ENCODE measurements at regions not wholly inside any gene's neighbourhood (a gene's known extent, or its start where the extent isn't known, plus 50 kb on each side); places are given as distances from the start of the nearest gene placed in this dataset.
A peak's percentile ranks its signal among the peaks of the same experiment; 100 is the strongest.

DNA sequence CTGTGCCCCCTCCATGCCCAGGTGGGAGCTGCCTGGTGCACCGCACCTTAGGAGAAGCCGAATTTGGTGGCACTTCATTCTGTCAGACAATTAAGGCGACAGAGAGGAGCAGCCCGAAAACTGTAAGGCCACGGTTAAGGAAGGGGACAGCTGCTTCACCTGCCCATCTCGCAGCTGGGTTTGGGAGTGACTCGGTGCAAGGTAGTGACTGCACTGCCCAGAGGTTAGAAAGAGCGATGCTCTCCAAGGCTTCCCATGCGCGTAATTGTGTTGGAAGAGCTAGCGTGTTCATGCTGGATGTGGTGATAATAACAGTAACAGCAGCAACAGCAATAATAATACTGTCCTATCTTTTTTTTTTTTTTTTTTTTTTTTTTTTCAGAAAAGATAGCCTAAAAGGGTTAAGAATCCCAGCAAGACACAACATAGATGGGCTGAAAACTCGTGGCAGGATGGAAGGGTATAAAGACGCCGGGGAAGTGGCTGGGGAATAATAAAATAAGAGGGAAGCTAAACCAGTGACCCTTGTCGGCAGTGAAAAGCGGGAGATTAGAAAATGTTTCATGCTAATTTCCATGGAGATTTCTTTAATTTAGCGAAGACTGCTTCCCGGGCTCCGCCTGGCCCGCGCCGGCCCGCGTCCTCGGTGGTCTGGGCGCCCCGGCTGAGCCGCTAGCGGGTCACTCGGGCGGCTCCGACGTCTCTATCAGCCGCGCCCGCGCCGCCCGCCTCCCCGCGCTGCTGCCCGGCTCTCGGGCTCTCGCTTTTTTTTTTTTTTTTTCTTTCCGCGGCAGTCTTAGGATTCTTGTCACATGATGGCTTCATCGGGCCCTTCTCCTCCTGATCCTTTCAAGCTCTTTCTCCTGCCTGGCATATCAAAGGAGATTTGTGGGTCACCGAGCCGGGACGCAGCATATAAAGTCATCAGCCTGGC is 617.1 kb downstream of the NR2F2 start:
- Histone ChIP-seq H4K91ac (ENCODE audit: low read depth, low read length, poor library complexity) (no peak overlapping the region), H3K36me3 (replicated peaks in 1 of 2; ENCODE audit: control insufficient read depth in 2 of 2, insufficient read depth in 2 of 2, low read length in 2 of 2) (no peaks in the 10 kb centered on the region), H3K23ac (ENCODE audit: low read depth, low read length, poor library complexity) (peak overlapping the region; percentile 44), H3K4ac (ENCODE audit: low read length) (no peak overlapping the region), H3K4me2 (ENCODE audit: insufficient read depth, low read length, poor library complexity, severe bottlenecking) (peak overlapping the region; percentile 66), H3K4me1 (ENCODE audit: control insufficient read depth in 2 of 2, insufficient read depth in 1 of 2, low read depth in 1 of 2, low read length in 2 of 2) (peaks cover 2 to 11% of the 10 kb centered on the region in 2 donors), H2AK5ac (ENCODE audit: low read depth, low read length) (peak overlapping the region; percentile 8), H2BK15ac (ENCODE audit: low read length) (peak overlapping the region; percentile 69), H3K79me1 (ENCODE audit: low read depth, low read length) (no peaks in the 10 kb centered on the region), H2AFZ (ENCODE audit: low read length) (peak overlapping the region; percentile 87), H3K9ac (ENCODE audit: low read depth, low read length, poor library complexity) (peak overlapping the region; percentile 50), H2BK5ac (ENCODE audit: low read length) (no peak overlapping the region), H4K8ac (ENCODE audit: low read depth, low read length) (no peak overlapping the region), H3K18ac (ENCODE audit: low read length) (peak overlapping the region; percentile 11), H3K27me3 (ENCODE audit: control insufficient read depth in 3 of 3, insufficient read depth in 3 of 3, low read depth in 1 of 3, low read length in 3 of 3) (peaks cover 0 to 78% (median 6%) of the 10 kb centered on the region in 3 experiments), H3K9me3 (replicated peaks in 1 of 2; ENCODE audit: control insufficient read depth in 2 of 2, insufficient read depth in 1 of 2, low read depth in 1 of 2, low read length in 2 of 2) (peaks cover 0 to 3% of the 10 kb centered on the region in 2 donors), H2BK12ac (ENCODE audit: low read length) (no peak overlapping the region), H2BK120ac (ENCODE audit: low read depth, low read length) (no peak overlapping the region), H3K4me3 (ENCODE audit: low read length in 2 of 2) (peak overlapping the region; percentile 3 to 38), H3K27ac (replicated peaks; ENCODE audit: low read length) (no peak overlapping the region), H3K14ac (ENCODE audit: low read length) (no peak overlapping the region)
- no CpG with 5 or more reads among the region's 50 CpGs for WGBS, 2 donors (ENCODE audit: extremely low coverage in 2 of 2, insufficient read length in 2 of 2, insufficient replicate concordance in 1 of 2)
- DNase-seq (ENCODE audit: low spot score): peak; percentile 38

DNA sequence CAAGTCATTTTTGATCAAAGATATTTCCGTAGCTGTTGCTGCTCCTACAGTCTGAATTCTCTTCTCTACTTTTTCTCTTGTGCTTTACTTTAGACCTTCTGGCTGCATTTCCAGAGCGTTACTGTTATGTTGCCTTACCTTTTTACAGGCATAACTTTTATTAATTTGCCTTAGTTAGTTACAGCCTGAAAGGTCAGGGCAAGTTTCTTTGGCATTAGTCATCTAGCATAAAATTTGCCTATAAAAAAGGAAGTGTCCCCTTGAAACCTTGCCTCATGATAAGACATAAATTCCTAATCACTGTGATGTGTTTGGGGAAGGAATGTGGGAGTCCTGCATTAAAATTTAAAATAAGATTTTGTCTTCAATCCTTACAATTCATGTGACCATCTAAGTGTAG is 618.5 kb downstream of the NR2F2 start:
- Histone ChIP-seq H4K91ac (ENCODE audit: low read depth, low read length, poor library complexity) (no peak overlapping the region), H3K9me3 (replicated peaks in 1 of 2; ENCODE audit: control insufficient read depth in 2 of 2, insufficient read depth in 1 of 2, low read depth in 1 of 2, low read length in 2 of 2) (peaks cover 0 to 3% of the 10 kb centered on the region in 2 donors), H3K18ac (ENCODE audit: low read length) (no peak overlapping the region), H3K27me3 (ENCODE audit: control insufficient read depth in 3 of 3, insufficient read depth in 3 of 3, low read depth in 1 of 3, low read length in 3 of 3) (peaks cover 0 to 86% (median 6%) of the 10 kb centered on the region in 3 experiments), H2BK120ac (ENCODE audit: low read depth, low read length) (no peak overlapping the region), H3K14ac (ENCODE audit: low read length) (no peak overlapping the region), H2BK5ac (ENCODE audit: low read length) (no peak overlapping the region), H2BK12ac (ENCODE audit: low read length) (no peak overlapping the region), H3K9ac (ENCODE audit: low read depth, low read length, poor library complexity) (no peak overlapping the region), H2AK5ac (ENCODE audit: low read depth, low read length) (no peak overlapping the region), H3K4me3 (ENCODE audit: low read length in 2 of 2) (no peak overlapping the region), H3K23ac (ENCODE audit: low read depth, low read length, poor library complexity) (no peak overlapping the region), H3K4me1 (ENCODE audit: control insufficient read depth in 2 of 2, insufficient read depth in 1 of 2, low read depth in 1 of 2, low read length in 2 of 2) (peaks cover 2 to 11% of the 10 kb centered on the region in 2 donors), H3K4ac (ENCODE audit: low read length) (no peak overlapping the region), H3K4me2 (ENCODE audit: insufficient read depth, low read length, poor library complexity, severe bottlenecking) (no peak overlapping the region), H3K36me3 (replicated peaks in 1 of 2; ENCODE audit: control insufficient read depth in 2 of 2, insufficient read depth in 2 of 2, low read length in 2 of 2) (no peaks in the 10 kb centered on the region), H3K27ac (replicated peaks; ENCODE audit: low read length) (no peak overlapping the region), H2BK15ac (ENCODE audit: low read length) (no peak overlapping the region), H2AFZ (ENCODE audit: low read length) (no peak overlapping the region), H4K8ac (ENCODE audit: low read depth, low read length) (no peak overlapping the region), H3K79me1 (ENCODE audit: low read depth, low read length) (no peaks in the 10 kb centered on the region)
- no peak for DNase-seq (ENCODE audit: low spot score)
- no CpG with 5 or more reads among the region's 2 CpGs for WGBS, 2 donors (ENCODE audit: extremely low coverage in 2 of 2, insufficient read length in 2 of 2, insufficient replicate concordance in 1 of 2)

DNA sequence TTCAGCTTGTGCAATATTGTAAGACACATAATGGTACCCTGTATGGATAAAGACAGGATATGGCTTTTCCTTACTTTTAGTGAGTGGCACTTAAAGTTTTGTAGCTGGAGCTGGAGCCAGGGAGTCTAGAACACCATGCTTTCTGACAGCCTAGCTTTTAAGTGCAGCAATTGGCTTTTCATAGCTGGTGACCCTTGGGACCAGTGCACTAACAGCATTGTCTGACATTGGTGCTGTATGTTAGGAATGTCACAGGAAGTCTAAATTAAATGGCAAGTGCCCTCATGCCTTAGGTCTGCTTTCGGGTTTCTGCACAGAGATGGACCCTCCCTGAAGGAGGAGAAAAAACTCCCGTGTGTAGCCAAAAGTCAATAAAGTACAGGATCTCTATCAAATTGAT is 628.2 kb downstream of the NR2F2 start:
- Histone ChIP-seq H3K23ac (ENCODE audit: low read depth, low read length, poor library complexity) (no peak overlapping the region), H3K18ac (ENCODE audit: low read length) (no peak overlapping the region), H3K27me3 (ENCODE audit: control insufficient read depth in 3 of 3, insufficient read depth in 3 of 3, low read depth in 1 of 3, low read length in 3 of 3) (peaks cover 0 to 21% (median 0%) of the 10 kb centered on the region in 3 experiments), H3K4ac (ENCODE audit: low read length) (no peak overlapping the region), H3K9me3 (replicated peaks in 1 of 2; ENCODE audit: control insufficient read depth in 2 of 2, insufficient read depth in 1 of 2, low read depth in 1 of 2, low read length in 2 of 2) (no peaks in the 10 kb centered on the region), H2BK120ac (ENCODE audit: low read depth, low read length) (no peak overlapping the region), H3K4me3 (ENCODE audit: low read length in 2 of 2) (no peak overlapping the region), H3K9ac (ENCODE audit: low read depth, low read length, poor library complexity) (no peak overlapping the region), H3K27ac (replicated peaks; ENCODE audit: low read length) (no peak overlapping the region), H2AFZ (ENCODE audit: low read length) (no peak overlapping the region), H3K79me1 (ENCODE audit: low read depth, low read length) (no peaks in the 10 kb centered on the region), H4K8ac (ENCODE audit: low read depth, low read length) (no peak overlapping the region), H2BK12ac (ENCODE audit: low read length) (no peak overlapping the region), H2BK5ac (ENCODE audit: low read length) (no peak overlapping the region), H3K4me1 (ENCODE audit: control insufficient read depth in 2 of 2, insufficient read depth in 1 of 2, low read depth in 1 of 2, low read length in 2 of 2) (peaks cover 2 to 5% of the 10 kb centered on the region in 2 donors), H3K14ac (ENCODE audit: low read length) (no peak overlapping the region), H3K36me3 (replicated peaks in 1 of 2; ENCODE audit: control insufficient read depth in 2 of 2, insufficient read depth in 2 of 2, low read length in 2 of 2) (no peaks in the 10 kb centered on the region), H3K4me2 (ENCODE audit: insufficient read depth, low read length, poor library complexity, severe bottlenecking) (no peak overlapping the region), H2BK15ac (ENCODE audit: low read length) (no peak overlapping the region), H4K91ac (ENCODE audit: low read depth, low read length, poor library complexity) (no peak overlapping the region), H2AK5ac (ENCODE audit: low read depth, low read length) (no peak overlapping the region)
- DNase-seq (ENCODE audit: low spot score): no peak
- no CpG with 5 or more reads among the region's 2 CpGs for WGBS, 2 donors (ENCODE audit: extremely low coverage in 2 of 2, insufficient read length in 2 of 2, insufficient replicate concordance in 1 of 2)

DNA sequence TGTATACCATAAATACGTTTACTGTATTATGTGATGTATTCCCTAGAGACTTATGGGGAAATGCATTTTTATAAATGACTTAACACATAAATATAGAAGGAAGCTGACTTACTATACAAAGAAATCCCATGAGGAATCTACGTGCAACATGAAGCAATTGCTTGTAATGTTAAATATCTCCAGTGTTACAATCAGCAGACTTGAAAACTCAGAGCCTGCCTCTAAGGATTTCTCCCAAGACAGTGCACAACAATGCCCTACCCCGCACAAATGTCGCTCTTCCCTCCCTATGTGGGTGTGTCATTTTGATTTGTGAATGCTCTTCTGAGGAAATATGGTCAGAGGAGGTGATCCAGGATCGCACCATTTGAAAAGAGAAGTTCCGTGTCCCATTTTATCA is 629.0 kb downstream of the NR2F2 start:
- H2BK15ac ChIP-seq (ENCODE audit: low read length): no peak overlapping the region
- H2AFZ ChIP-seq (ENCODE audit: low read length): no peak overlapping the region
- H2AK5ac ChIP-seq (ENCODE audit: low read depth, low read length): no peak overlapping the region
- peaks cover 2 to 5% of the 10 kb centered on the region in 2 donors for H3K4me1 ChIP-seq (ENCODE audit: control insufficient read depth in 2 of 2, insufficient read depth in 1 of 2, low read depth in 1 of 2, low read length in 2 of 2)
- no peak overlapping the region for H3K9ac ChIP-seq (ENCODE audit: low read depth, low read length, poor library complexity)
- no peak overlapping the region for H3K4me2 ChIP-seq (ENCODE audit: insufficient read depth, low read length, poor library complexity, severe bottlenecking)
- no peak overlapping the region for H4K91ac ChIP-seq (ENCODE audit: low read depth, low read length, poor library complexity)
- H3K18ac ChIP-seq (ENCODE audit: low read length): no peak overlapping the region
- no peak for DNase-seq (ENCODE audit: low spot score)
- H3K27me3 ChIP-seq (ENCODE audit: control insufficient read depth in 3 of 3, insufficient read depth in 3 of 3, low read depth in 1 of 3, low read length in 3 of 3): peaks cover 0 to 13% (median 0%) of the 10 kb centered on the region in 3 experiments
- H3K79me1 ChIP-seq (ENCODE audit: low read depth, low read length): no peaks in the 10 kb centered on the region
- WGBS, 2 donors (ENCODE audit: extremely low coverage in 2 of 2, insufficient read length in 2 of 2, insufficient replicate concordance in 1 of 2): no CpG with 5 or more reads among the region's 6 CpGs
- no peak overlapping the region for H3K23ac ChIP-seq (ENCODE audit: low read depth, low read length, poor library complexity)
- H3K14ac ChIP-seq (ENCODE audit: low read length): no peak overlapping the region
- H3K36me3 ChIP-seq (replicated peaks in 1 of 2; ENCODE audit: control insufficient read depth in 2 of 2, insufficient read depth in 2 of 2, low read length in 2 of 2): no peaks in the 10 kb centered on the region
- H2BK120ac ChIP-seq (ENCODE audit: low read depth, low read length): no peak overlapping the region
- H2BK5ac ChIP-seq (ENCODE audit: low read length): no peak overlapping the region
- no peaks in the 10 kb centered on the region for H3K9me3 ChIP-seq (replicated peaks in 1 of 2; ENCODE audit: control insufficient read depth in 2 of 2, insufficient read depth in 1 of 2, low read depth in 1 of 2, low read length in 2 of 2)
- no peak overlapping the region for H2BK12ac ChIP-seq (ENCODE audit: low read length)
- H4K8ac ChIP-seq (ENCODE audit: low read depth, low read length): no peak overlapping the region
- no peak overlapping the region for H3K4me3 ChIP-seq (ENCODE audit: low read length in 2 of 2)
- H3K27ac ChIP-seq (replicated peaks; ENCODE audit: low read length): no peak overlapping the region
- H3K4ac ChIP-seq (ENCODE audit: low read length): no peak overlapping the region
